ENCODE measurements at regions not wholly inside any gene's neighbourhood (a gene's known extent, or its start where the extent isn't known, plus 50 kb on each side); places are given as distances from the start of the nearest gene placed in this dataset.

DNA sequence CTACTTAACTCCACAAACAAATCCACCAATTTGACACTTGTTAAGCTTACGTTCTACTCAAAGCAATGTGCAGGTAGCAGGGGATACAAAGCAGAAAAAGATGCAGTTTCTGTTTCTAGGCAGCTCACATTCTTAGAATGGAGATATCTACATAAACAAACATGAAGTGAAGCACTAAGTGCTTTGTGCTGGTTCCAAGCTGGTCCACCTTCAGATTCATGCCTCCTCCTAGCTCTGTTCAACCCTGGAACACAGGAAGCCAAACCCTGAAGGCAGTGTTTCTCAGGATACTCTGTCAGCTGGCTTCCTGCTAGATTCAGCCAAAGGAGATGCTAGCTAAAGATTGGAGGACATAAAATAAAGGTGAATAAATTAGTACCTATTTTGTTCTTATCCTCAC is 55.3 kb upstream of the NOL4 start:
- TF ChIP-seq TAF1 (IDR thresholded peaks at IDR 0.05; ENCODE audit: borderline replicate concordance, insufficient read depth, low read length) (no peak), POLR2AphosphoS5 (IDR thresholded peaks at IDR 0.05; ENCODE audit: low read depth, low read length) (no peak), SIN3A (IDR thresholded peaks at IDR 0.05; ENCODE audit: borderline replicate concordance, insufficient read depth, low read length) (no peak), FOXP2 (optimal IDR thresholded peaks at IDR 0.05; ENCODE audit: borderline replicate concordance, extremely low read depth, extremely low read length, insufficient read depth) (no peak)
- TF ChIP-seq, protein P1, sequence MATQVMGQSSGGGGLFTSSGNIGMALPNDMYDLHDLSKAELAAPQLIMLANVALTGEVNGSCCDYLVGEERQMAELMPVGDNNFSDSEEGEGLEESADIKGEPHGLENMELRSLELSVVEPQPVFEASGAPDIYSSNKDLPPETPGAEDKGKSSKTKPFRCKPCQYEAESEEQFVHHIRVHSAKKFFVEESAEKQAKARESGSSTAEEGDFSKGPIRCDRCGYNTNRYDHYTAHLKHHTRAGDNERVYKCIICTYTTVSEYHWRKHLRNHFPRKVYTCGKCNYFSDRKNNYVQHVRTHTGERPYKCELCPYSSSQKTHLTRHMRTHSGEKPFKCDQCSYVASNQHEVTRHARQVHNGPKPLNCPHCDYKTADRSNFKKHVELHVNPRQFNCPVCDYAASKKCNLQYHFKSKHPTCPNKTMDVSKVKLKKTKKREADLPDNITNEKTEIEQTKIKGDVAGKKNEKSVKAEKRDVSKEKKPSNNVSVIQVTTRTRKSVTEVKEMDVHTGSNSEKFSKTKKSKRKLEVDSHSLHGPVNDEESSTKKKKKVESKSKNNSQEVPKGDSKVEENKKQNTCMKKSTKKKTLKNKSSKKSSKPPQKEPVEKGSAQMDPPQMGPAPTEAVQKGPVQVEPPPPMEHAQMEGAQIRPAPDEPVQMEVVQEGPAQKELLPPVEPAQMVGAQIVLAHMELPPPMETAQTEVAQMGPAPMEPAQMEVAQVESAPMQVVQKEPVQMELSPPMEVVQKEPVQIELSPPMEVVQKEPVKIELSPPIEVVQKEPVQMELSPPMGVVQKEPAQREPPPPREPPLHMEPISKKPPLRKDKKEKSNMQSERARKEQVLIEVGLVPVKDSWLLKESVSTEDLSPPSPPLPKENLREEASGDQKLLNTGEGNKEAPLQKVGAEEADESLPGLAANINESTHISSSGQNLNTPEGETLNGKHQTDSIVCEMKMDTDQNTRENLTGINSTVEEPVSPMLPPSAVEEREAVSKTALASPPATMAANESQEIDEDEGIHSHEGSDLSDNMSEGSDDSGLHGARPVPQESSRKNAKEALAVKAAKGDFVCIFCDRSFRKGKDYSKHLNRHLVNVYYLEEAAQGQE (IDR thresholded peaks at IDR 0.05; ENCODE audit: insufficient read depth in 1 of 2, low read depth in 2 of 2, low read length in 2 of 2) = no peak

DNA sequence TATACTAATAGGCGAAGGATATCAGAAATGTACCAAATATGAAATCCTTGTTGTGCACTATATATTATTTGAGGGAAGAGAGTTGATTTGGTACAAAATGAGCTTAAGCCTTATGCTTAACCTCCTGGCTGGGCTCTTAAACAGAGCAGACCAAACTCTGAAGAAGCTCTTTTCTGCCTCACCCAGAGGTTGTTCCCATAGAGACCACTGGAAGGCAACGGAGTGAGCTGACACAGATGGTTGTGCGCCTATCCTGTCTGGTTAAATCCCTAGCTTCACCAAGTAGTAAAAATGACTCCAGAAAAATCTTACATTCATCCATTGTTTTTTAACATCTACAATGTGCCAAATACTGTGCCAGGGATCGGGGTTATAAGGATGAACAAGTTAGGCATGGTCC is 55.9 kb upstream of the NOL4 start:
- TF ChIP-seq SIN3A (IDR thresholded peaks at IDR 0.05; ENCODE audit: borderline replicate concordance, insufficient read depth, low read length) = no peak
- no peak for TF ChIP-seq TAF1 (IDR thresholded peaks at IDR 0.05; ENCODE audit: borderline replicate concordance, insufficient read depth, low read length)
- TF ChIP-seq, protein P1 (IDR thresholded peaks at IDR 0.05; ENCODE audit: insufficient read depth in 1 of 2, low read depth in 2 of 2, low read length in 2 of 2) = no peak
- no peak for TF ChIP-seq FOXP2 (optimal IDR thresholded peaks at IDR 0.05; ENCODE audit: borderline replicate concordance, extremely low read depth, extremely low read length, insufficient read depth)
- no peak for TF ChIP-seq POLR2AphosphoS5 (IDR thresholded peaks at IDR 0.05; ENCODE audit: low read depth, low read length)

DNA sequence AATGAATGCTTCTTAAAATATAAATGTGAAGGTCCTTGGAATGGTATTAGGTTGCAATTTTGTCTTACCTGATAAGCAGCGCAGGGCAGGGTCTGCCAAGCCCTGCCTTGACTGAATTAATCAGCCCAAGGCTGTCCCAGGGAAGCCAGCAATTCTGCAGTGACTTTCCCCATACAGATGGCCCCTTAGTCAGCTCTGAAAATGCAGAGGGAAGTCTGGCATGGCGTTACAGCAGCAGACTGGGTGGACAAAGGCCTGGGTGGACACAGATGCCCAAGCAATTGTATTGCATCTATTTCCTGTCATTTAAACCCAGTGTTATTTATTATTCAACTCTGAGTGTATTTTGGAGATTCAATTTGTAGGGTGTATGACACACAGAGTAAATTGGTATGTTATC is 56.6 kb upstream of the NOL4 start:
- TF ChIP-seq FOXP2 (optimal IDR thresholded peaks at IDR 0.05; ENCODE audit: borderline replicate concordance, extremely low read depth, extremely low read length, insufficient read depth) (no peak), SIN3A (IDR thresholded peaks at IDR 0.05; ENCODE audit: borderline replicate concordance, insufficient read depth, low read length) (no peak), POLR2AphosphoS5 (IDR thresholded peaks at IDR 0.05; ENCODE audit: low read depth, low read length) (no peak), TAF1 (IDR thresholded peaks at IDR 0.05; ENCODE audit: borderline replicate concordance, insufficient read depth, low read length) (no peak)
- TF ChIP-seq, protein P1 (IDR thresholded peaks at IDR 0.05; ENCODE audit: insufficient read depth in 1 of 2, low read depth in 2 of 2, low read length in 2 of 2) = no peak

DNA sequence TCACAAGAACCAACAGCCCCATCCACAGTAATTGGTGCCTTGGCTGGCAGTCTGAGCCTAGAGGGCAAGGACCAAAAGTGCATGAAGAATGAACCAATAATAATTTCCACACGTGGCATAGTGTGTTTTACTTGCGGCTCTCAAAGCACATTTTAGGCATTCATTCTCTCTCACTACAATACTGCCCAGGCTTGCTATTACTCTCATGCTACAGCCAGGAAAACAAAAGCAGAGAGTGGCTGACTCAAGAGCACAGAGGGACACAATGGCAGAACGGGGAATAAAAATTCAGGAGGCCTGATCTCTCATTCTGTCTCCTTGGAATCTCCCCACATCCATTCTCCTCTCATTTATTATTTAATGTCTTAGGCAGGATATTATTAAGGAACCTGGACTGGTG is 57.0 kb upstream of the NOL4 start:
- TF ChIP-seq SIN3A (IDR thresholded peaks at IDR 0.05; ENCODE audit: borderline replicate concordance, insufficient read depth, low read length) (no peak), TAF1 (IDR thresholded peaks at IDR 0.05; ENCODE audit: borderline replicate concordance, insufficient read depth, low read length) (no peak), FOXP2 (optimal IDR thresholded peaks at IDR 0.05; ENCODE audit: borderline replicate concordance, extremely low read depth, extremely low read length, insufficient read depth) (no peak), POLR2AphosphoS5 (IDR thresholded peaks at IDR 0.05; ENCODE audit: low read depth, low read length) (no peak)
- TF ChIP-seq, protein P1 (IDR thresholded peaks at IDR 0.05; ENCODE audit: insufficient read depth in 1 of 2, low read depth in 2 of 2, low read length in 2 of 2) = no peak

DNA sequence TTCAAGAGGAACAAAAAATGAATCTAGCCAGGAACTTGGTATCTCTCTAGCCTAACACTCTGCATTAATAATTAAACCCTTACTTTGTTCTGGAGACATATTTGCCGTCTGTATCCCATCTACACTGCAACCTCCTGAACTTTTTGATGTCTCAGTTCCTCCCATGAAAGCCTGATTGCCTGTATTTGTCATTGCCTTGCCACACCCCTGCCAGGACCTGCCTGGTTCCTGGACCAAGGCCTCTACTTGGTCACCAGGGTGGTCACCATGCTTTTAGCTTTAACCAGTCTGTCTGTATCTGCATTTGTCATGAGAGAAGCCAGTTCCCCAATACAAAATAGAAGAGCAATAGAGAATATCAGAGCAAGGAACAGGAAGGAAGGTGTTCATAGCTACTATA is 58.8 kb upstream of the NOL4 start:
- no peak for TF ChIP-seq TAF1 (IDR thresholded peaks at IDR 0.05; ENCODE audit: borderline replicate concordance, insufficient read depth, low read length)
- TF ChIP-seq SIN3A (IDR thresholded peaks at IDR 0.05; ENCODE audit: borderline replicate concordance, insufficient read depth, low read length) = no peak
- TF ChIP-seq POLR2AphosphoS5 (IDR thresholded peaks at IDR 0.05; ENCODE audit: low read depth, low read length) = no peak

All from PFSK-1 (cell line).